ENCODE measurements at regions not wholly inside any gene's neighbourhood (a gene's known extent, or its start where the extent isn't known, plus 50 kb on each side); places are given as distances from the start of the nearest gene placed in this dataset.

DNA sequence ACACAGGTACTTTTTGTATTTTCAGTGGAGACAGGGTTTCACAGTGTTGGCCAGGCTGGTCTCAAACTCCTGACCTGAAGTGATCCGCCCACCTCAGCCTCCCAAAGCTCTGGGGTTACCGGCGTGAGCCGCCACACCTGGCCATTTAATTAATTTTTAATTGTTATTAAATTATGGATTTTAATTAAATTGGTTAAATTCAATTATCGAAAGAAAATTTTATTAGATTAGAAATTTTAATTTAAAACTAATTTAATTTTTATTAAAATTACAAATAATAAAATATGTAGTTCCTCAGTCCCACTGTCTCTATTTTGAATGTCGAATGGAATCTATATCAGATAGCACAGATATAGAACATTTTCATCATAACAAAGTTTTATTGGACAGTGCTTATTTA lies 416.5 kb downstream of the GABRG2 start:
- DNase-seq (ENCODE audit: low spot score) = no peak
- FAIRE-seq = no peak

DNA sequence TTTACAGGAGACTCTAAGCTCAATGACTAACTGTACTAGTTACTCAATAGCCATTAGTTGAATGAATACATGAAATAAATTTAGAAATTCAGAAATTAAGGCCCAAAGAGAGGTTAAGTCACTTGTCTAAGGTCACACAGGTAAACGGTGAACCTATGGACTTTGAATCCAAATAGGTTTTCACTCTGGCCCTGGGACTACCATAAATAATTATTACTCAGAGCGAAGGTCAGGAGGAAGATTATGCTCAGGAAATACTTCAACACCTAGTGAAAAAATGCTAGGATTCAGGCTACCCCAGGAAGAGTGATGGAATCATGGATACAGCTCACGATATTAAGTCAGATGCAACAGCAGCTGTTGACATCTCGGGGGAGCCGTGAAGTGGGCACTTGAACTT lies 417.4 kb downstream of the GABRG2 start:
- no peak for FAIRE-seq
- DNase-seq (ENCODE audit: low spot score) = no peak

DNA sequence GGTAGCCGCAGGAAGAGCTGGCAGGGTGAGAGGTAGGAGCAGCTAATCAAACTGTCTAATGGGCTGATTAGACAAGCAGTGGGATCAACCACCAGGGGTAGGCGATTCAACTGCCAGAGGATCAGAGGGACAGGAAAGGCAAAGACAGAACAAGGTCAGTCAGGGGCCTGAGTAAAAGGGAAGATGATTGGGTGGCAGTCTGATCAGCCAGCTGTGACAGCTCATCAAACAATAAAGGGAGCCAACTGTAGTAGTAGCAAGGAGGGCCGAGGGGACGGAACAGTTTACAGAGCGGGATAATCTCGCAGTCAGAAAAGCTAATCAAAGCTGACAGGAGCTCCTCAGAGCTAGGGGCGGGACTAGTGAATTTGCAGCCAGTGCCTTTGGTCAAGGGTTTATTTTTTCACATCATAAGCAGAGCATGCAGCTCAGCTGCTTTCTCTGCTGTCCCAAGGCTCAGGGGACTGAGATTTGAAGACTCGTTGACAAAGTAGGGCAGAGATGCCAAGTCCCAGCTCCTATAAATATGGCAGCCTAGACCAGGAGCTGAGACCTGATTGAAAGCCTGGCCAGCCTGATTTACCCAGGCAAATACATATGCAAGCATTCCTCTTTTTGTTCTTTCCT lies 418.2 kb downstream of the GABRG2 start:
- FAIRE-seq = no peak

DNA sequence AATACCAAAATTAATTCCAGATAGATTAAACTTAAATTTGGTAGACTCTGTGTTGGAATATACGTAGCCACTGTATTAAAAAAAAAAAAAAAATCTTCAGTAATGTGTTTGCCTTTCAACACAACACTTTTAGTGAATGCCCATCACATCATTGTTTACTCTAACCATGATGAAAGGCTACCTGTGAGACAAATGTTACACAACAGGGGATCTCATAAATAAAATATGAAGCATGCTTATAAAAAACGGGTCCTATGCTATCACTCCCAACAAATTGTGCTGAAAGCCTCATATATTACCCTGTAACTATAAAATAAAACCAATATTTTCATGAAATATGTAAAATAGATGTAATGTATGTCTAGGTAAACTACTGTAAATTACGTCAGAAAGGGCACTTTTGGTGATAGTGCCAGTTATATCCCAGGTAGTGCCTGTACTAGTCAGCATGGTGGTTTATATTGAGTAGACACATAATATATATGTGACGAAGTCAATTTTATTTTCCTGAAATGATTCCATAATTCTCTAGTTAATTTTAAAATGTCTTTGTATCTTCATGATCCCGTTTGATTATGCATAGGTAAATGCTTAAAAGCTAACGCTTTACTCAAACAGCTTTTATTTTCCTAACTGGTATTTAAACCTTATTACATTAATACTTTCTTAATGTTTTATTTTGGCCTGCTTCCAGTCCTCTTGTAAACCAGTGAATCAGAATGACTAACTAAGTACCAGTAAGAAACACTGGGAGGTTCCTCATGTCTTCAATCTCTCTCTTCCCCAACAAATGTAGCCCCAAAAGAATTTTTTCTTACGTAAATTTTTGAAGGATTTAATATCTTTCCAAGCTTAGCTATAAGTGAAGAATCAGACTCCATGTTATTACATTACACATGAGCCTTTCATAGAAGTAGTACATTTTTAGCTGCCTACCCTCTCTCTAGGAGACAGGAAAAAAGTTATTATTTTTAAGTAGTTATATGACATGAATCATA lies 420.3 kb downstream of the GABRG2 start:
- FAIRE-seq = no peak
- DNase-seq (ENCODE audit: low spot score) = no peak

More for the DNA sequence above, 418.2 kb downstream of the GABRG2 start:
- no peak for DNase-seq (ENCODE audit: low spot score)

DNA sequence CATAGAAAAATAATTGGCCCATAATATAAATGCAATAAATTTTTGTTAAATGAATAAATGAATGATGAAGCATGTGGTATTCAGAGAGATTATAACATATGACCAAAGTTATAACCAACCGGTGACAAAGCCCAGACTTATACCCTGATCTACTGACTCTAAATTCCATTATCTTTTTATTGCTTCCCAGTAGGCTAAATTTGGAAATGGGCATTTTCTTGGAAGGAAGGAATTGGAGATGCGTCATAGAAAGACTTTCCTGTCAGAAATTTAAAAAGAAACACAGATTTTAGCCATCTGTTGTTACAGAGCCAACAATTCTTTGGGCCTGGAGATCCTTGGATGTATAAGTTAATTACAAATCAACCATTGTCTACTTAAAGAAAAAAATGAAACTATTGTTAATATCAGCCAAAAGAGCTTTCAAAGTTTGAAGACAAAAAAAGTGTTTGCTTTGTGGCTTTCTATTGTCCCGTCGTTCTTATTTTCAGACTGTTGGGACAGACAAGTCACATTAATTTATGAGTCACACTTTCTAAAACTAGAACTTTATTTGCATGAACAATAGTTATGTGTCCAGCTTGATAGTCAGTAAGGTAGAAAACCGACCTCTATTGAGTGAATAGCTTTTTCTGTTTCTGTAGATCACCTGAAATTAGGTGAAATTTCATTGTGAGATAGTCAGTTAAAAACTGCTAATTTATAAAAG lies 428.7 kb downstream of the GABRG2 start:
- no peak for DNase-seq (ENCODE audit: low spot score)
- no peak for FAIRE-seq

DNA sequence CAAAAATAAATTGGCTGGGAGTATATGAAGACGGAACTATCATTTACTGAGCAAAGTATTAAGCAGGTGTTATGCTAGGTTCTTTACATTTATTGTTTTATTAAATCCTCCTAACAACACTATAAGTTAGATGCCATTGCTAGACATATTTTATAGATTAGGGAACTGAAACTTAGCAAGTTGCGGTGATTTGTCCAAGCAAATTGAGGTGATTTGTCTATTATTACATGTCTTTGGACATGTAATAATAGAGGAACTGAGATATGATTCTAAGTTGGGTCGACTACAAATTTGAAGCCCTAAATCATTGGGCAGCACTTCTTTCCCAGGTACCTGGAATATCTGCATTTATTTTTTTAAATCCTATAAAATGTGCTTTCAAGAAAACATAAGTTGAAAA lies 429.9 kb downstream of the GABRG2 start:
- DNase-seq (ENCODE audit: low spot score) = no peak

DNA sequence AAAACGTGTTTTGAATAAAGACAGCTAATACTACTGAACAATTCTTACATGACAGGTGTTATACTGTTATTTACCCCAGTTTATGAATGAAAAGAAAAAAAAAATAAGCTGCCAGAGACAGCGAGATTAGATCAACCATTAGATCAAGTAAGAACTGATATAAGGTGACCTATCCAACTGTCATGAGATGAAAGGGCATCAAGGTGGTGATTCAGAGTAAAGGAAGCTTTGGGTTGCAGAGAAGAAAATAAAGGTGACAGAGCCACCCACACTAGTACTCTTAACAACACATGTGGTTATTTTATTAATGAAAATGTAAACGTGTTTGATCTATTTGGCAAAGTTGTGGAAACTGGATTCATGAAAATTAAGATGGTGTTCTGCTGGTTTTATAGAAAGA lies 435.2 kb downstream of the GABRG2 start:
- no peak for FAIRE-seq
- no peak for DNase-seq (ENCODE audit: low spot score)

More for the DNA sequence above, 429.9 kb downstream of the GABRG2 start:
- no peak for FAIRE-seq

DNA sequence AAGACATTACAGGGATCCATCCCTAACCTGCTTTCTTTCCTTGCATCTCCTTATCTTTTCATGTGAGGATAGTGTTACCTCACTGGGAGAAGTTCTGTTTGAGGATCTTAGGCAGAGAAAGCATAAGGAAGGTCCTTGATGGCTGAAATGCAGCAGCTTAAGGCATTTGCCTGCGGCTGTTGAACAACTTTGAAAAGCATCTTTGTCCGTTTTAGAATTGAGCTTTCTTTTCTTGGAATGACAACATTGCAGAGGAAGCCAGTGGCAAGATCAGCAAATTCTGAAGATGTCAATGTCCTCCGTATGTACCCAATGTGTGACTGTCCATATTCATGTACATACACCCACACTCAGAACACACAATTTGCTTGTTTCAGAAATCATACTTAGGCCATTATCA lies 436.2 kb downstream of the GABRG2 start:
- DNase-seq (ENCODE audit: low spot score) = no peak

DNA sequence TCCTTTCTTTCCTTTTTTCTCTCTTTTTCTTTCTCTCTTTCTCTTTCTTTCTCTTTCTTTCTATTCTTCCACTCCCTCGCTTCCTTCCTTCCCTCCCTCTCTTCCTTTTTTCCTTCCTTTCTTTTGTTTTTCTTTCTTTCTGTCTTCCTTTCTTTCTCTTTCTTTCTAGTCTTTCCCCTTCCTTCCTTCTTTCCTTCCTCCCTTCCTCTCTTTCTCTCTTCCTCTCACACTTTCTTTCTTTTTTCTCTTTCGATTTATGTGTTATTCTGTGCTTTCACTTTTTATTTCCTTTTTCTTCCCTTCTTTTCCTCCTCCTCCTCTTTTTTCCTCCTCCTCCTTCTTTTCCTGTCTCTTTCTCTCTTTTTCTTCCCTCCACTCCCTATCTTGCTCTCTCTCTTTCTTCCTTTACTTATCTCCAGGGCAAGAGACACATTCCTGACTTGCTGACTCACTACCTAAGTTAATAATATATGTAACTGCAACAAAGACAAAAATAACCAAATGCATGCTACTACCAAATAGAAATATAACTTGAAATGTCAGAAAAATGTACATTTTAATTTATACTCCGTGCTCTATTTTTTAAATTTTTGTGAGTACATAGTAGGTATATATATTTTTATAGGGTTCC lies 445.5 kb downstream of the GABRG2 start:
- DNase-seq (ENCODE audit: low spot score) (peak; percentile 27), FAIRE-seq (no peak)

More for the DNA sequence above, 436.2 kb downstream of the GABRG2 start:
- FAIRE-seq = no peak

DNA sequence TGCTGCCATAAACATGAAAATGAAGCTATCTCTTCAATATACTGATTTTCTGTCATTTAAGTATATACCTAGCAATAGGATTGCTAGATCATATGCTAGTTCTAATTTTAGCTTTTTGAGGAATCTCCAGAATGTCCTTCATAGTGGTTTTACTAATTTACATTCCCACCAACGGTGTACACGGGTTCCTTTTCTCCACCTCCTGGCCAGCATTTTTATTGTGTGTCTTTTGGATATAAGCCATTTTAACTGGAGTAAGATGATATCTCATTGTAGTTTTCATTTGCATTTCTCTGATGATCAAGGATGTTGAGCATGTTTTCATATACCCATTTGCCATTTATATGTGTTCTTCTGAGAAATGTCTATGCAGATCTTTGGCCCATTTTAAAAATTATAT lies 446.5 kb downstream of the GABRG2 start:
- FAIRE-seq (no peak), DNase-seq (ENCODE audit: low spot score) (no peak)

DNA sequence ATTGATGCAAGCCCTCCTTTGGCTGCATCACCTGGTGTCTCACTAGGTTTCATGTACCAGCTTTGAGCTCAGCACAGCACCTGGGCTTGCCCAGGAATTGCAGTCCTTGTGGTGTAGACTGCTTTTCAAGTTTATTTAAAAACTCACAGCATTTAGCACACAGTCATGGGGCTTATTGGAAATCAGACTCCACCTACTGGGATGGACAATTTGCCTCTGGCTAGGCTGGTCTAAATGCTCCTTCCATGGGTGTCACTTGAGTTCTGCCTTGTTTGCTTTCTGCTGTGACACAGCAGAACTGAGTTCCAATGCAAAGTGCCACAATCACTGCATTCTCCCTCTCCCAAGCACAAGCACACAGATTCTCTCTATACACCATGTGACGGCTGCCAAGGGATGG lies 453.3 kb downstream of the GABRG2 start:
- FAIRE-seq (no peak), DNase-seq (ENCODE audit: low spot score) (no peak)

DNA sequence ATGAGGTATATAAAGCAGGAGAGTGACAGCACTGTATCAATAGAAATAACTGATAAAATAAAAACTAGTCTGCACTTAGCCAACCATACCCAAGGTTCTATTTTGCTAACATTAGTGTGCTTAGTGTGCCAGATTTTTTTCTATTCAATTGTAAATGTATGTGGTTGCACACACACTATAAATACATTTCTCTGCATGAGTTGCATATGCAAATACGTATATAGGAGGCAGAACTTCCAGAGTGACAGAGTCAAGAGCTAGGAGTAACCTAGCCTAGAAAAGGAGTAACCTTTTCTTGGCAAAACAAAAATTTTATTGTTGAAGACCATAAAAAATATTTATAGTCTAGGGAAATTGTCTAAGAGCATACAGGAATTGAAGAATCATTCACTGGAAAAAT lies 461.6 kb downstream of the GABRG2 start:
- no peak for DNase-seq (ENCODE audit: low spot score)
- no peak for FAIRE-seq

DNA sequence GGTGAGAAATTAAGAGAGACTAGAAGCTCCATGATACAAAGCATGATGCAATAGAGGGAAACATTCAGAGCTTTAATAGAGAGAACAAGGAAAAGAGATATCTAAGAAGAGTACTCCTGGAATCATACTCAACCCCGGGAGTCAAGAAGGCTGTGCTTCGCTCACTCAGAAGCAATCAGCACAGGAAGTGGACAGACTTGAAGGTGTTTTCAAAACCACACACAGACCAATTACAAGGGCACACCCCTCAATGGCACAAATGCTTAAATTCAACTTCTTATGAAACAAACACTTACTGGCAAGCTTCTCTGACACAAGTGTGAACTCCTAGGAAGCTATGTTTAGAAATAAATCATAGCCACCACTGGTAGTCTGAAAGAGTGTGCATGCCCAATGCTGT lies 462.3 kb downstream of the GABRG2 start:
- DNase-seq (ENCODE audit: low spot score) (no peak), FAIRE-seq (no peak)

DNA sequence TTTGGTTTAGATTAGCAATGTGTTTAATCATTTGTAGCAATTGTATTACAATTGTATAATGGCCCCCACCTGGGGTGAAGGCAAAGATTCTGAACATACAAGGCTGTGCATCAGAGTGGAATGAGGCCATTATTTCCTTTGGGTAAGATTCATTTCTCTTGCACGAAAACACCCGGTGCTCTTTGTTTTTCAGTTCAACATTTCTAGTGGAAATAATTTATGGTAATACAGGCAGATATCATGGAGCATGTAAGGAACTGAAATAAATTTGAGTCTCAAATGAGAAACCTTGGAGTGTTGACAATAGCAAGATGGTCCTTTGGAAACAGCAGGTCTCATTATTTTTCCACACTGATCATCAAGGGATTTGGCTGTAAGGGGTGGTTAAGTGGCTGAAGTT lies 475.9 kb downstream of the GABRG2 start:
- DNase-seq (ENCODE audit: low spot score) (no peak), FAIRE-seq (no peak)

DNA sequence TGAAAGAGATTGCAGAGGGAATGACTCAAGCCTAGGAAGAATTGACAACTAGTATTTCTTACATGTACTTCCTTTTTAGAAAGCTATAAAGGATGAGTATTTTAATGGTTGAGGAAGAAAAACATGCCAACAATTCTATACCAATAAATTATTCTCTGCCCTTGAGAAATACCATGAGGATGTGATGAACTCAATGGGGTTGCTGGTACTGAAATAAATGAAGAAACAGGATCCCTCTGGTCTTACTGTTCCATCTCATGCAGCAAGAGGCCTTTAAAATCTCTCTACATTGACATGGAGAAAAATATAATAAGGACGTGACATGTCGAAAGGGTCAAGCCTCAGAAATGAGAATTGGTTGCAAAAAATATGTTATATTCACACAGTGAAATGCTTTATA lies 477.3 kb downstream of the GABRG2 start:
- DNase-seq (ENCODE audit: low spot score) (no peak), FAIRE-seq (no peak)

DNA sequence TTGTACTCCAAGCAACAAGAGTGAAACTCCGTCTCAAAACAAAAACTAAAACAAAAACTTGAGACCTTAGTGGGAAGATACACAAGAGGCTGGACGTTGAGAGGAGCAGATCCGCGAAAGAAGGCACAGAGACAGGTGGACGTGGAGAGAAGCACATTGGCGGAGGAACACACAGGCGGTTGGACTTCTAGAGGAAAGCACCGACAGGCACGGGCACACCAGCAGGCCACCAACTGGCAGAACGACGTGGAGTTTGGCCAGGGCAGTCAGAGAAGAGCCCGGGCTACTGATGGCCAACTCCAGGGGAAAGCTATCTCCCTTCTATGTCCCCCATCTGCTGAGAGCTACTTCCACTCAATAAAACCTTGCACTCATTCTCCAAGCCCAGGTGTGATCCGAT lies 482.7 kb downstream of the GABRG2 start:
- FAIRE-seq = no peak
- no peak for DNase-seq (ENCODE audit: low spot score)

DNA sequence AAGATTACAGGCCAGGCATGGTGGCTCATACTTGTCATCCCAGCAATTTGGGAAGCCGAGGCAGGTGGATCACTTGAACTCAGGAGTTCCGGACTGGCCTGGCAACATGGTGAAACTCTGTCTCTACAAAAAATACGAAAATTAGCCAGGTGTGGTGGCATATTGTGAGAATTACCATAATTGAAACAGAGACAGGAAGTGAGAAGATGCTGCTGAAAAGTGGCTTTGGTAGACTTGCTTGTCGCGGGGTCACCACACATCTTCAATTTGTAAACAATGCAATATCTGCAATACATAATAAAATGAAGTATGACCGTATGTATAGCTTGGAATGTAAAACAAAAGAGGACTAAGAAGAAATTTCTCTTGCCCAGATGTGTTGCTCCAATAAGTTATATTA lies 490.5 kb downstream of the GABRG2 start:
- FAIRE-seq (no peak), DNase-seq (ENCODE audit: low spot score) (no peak)

DNA sequence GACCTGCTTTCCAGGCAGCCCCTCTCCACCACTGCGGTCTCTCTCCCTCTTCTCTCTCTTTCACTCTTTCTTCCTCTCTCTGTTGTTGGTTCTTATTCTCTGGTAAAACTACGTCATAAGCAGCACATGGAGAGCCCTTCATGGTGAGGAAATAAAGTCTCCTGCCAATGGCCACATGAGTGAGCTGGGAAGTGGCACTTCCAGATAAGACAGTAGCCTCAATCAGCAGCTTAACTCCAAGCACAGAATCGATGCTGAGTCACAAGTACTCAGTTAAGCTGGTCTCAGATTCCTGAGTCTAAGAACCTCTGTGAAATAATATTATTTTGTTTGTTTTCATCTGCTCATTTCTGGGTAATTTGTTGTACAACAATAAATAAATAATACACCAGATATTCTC lies 500.1 kb downstream of the GABRG2 start:
- DNase-seq (ENCODE audit: low spot score) (no peak), FAIRE-seq (no peak)

DNA sequence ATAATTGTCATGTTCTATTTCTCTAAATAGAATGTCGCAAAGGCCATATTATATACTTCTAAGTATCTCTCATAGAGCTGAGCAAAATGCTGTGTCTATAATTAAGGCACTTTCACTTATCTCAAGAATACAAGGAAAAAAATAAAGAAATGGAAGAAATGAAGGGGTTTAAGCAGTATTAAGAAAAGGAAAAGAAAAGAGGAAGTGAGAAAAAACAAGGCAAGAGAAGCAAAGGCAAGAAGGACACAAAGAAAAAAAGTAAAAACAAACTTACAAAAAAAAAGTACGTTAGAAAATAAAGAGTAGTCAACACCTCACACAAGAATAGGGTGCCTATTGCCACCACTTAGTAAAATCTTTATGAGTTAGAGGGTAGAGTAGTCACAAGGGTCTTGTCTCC lies 506.2 kb downstream of the GABRG2 start:
- DNase-seq (ENCODE audit: low spot score) (no peak), FAIRE-seq (no peak)

DNA sequence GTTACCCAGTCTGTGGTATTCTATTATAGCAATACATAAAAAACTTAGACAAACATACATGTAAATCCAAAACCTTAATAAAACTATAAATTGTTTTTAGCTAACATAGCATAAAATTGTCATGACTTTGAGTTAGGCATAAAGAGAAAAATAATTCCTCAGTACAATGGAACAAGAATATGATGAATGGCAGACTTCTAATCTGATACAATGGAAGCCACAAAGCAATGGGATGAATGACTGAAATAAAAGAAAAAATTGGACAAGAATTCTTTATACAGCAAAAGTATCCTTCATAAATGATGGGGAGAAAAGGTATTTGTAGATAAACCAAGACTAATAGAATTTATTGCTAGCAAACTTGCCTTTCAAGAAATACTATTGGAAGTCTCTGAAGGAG lies 524.2 kb downstream of the GABRG2 start:
- FAIRE-seq (no peak), DNase-seq (ENCODE audit: low spot score) (no peak)

DNA sequence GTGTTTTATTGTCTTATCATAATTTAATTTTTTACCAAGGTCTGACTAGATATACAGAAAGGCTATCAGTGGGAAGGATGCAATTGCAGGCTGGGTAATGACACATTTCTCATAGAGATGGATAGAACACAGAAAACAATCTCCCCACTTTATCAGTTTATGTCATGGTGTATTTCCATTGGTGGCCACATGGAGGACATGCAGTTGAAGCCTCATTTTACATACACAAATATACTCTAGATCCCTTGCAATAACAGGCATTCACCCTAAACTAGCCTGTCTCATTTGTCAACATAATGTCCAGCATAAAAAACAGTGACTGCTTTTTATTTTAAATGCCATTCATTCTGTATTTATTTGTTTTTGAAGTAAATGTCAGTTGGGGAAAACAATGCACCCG lies 526.3 kb downstream of the GABRG2 start:
- FAIRE-seq (no peak), DNase-seq (ENCODE audit: low spot score) (no peak)

Data from RCC 7860 (cell line).